Activated CD4-positive, CD25-positive, alpha-beta regulatory T cell treated with anti-CD3 and anti-CD28 coated beads, Interleukin-2, amount 50 U/mL, for 16 hours (primary cell): ENCODE measurements at regions not wholly inside any gene's neighbourhood (a gene's known extent, or its start where the extent isn't known, plus 50 kb on each side); places are given as distances from the start of the nearest gene placed in this dataset.

Source experiments
- DNase-seq: peaks from one replicate; pipeline ENCODE4 v3.0.0-alpha.2; 2020; ENCODE audit warnings: low read depth, low spot score

DNA sequence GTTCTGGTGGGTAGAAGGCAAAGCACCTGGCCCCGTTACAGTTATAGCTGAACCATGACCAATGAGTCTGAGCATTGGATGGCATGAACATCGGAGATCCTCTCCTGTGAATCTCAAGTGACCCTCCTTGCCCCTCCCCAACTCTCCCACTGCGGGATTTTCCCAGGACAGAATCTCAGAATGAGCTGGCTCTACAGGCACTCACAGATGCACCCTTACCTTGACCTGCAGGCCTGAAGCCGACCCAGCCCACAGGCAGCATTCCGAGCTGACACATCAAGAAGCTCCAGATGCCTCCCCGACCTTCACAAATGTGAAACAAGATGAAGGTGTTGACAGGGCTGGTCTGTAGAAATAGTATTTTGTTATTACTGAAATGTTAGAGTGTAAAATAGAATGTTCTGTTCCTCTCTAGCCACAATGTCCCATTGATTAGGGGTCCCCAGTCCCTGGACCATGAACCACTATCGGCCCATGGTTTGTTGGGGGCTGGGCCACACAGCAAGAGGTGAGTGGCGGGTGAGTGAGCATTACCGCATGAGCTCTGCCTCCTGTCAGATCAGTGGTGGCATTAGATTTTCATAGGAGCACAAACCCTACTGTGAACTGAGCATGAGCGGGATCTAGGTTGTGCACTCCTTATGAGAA is 263.4 kb downstream of the AUH start:
- no peak for DNase-seq

DNA sequence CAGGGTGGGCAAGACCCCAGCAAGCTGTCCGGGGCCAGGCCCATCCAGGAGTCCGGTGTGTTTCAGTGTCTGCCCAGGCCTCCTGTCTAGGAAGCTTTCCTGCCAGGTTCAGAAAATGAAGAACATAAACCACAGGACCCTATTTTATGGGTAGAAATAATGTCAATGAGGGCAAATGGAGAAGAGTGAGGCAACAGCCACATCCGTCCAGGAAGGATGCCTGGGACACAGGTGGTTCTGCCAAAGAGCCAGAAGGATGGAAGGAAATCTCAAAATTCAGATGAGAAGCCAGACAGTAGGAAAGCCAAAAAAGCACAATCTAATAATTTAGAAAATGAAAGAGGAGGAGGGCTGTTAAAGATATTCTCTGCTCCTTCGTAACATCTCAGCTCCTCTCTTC is 262.3 kb downstream of the AUH start:
- no peak for DNase-seq

DNA sequence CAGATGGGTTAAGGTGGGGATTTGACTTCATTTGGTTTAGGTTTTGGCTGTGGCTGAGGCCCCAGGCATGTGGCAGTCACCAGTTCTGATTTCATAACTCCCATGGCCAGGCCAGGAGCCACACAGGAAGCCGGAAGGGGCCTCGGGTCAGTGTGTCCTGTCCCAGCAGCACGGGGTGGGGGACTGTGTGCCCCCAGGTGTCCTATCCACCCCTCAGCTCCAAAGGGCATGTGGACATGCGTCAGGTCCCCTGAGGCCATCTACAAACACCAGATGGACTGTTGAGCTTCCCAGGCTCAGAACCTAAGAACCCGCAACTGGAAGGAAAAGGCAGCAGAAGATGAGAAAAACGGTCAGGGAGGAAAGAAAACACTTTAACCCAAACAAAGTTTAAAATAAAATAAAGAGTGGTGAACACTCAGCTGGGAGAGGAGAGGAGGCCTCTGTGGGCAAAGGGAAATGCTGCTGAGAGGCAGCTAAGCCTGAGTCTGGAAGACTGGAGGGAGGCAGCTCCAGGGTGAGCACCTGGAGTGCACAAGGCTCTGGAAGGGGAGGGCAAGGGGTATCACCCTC is 260.8 kb downstream of the AUH start:
- DNase-seq, result no peak

DNA sequence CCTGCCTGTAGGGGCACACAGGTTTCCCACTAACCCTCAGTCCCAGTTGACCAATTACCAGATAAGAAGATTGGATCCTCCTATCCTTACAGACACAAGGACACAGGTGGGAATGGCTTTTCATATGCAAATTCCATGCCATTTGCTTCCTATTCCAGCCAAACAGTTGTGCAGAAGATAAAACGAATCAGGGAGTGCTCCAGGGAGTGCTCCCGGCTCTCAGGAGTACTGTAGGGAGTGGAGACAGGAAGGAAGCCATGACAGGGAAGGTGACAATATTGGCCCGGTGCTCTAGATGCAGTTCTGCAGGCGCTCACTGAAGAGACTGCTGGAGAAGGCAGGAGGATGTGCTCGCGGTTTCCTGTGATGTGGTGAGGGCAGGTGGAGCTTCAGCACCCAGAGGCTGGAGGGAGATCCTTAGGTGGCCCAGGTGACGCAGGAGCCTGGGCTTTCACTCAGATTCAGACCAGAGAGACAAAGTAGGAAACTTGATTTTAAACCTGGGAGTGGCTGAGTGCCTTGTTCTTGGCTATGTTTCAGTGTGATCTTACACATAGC is 260.0 kb downstream of the AUH start:
- peak; percentile 29 for DNase-seq

DNA sequence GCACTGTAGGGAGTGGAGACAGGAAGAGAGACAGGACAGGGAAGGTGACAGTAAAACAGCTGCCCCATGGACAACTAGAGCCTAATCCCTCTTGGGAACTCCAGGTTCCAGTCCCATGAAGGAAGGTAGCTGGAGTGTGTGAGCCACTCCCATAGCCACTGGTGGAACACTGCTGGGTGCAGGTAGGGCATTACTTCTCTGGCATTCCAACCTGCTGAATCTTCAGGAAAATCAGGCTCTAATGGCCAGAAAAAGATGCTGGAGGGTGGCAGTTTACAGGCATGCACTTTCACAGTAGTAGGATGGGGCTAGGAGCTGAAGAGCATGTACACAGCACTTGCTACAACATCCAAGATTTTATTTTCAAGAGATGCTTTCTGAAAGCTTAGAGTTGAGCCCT is 259.4 kb downstream of the AUH start:
- DNase-seq, result no peak

DNA sequence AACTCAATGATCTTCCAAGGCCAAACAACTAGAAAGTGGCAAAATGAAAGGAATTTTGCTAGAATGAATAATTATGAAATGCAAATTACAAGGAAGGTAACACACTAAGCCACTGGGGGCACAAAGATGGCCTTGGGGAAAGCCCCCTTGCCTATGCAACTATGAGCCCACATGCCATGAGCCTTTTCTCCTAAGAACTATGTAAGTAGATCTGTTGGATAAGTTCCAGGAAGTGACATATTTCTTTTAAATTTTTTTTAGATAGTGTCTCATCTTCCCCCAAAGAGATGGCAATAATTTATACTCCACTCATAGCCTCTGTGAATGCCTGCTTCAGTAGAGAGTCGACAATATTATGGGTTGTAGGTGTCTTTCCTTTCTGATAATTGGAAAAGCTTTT is 257.8 kb downstream of the AUH start:
- no peak for DNase-seq

DNA sequence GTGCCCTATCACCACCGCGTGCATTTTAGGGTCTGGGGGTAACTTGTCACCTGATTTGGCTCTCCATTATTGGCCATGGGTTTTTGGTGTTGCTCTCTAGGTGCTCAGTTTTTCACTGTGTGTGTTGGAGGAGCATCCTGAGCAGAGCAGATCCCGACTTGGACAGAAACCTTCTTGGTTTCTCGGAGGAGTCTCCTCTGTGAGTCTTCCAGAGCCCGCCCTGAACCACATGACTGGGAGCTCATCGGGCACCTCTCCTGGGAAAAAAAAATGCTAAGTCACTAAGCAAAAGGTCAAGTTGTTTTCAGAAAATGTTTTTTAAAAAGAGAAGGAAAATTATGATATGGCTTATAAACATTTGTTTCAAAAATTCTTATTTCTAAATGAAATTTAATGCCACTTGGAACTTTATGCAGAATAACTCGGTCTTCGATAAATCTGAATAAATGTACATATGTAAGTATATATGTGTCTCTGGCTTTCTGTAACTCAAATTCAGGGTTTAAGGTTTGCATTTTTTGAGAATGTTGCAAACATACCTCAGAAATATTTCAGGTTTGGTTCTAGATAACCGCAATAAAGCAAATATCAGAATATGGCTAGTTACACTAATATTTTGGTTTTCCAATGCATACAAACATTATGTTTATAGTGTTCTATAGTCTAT is 255.2 kb downstream of the AUH start:
- no peak for DNase-seq

DNA sequence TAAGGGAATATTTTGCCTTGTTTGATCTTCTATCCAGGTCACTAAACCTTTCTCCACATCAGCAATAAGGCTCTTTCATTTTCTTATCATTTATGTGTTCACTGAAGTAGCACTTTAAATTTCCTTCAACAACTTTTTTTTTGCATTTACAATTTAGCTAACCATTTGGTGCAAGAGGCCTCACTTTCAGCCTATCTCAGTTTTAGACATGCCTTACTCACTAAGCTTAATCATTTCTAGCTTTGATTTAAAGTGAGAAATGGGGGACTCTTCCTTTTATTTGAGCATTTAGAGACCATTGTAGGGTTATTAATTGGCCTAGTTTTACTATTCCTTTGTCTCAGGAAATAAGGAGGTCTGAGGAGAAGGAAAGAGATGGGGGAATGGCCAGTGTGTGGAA is 250.5 kb downstream of the AUH start:
- DNase-seq, result no peak

DNA sequence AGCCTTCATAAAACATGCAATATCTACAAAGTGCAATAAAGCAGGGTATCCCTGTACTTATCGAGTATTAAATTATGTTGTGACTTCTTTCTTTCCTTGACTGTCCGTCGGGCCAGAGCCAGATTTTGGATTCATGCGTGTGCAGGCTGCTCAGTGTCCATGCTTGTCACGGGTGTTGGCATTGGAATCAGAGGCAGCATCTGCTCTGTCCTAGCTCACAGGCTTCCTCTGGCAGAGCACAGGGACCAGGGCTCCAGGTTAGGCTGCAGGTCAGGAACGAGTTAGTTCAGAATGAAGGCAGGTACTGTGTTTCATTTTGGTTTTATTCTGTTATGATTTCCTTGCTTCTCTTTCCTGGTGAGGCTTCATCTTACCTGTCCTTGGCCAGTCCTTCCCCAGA is 249.8 kb downstream of the AUH start:
- no peak for DNase-seq

DNA sequence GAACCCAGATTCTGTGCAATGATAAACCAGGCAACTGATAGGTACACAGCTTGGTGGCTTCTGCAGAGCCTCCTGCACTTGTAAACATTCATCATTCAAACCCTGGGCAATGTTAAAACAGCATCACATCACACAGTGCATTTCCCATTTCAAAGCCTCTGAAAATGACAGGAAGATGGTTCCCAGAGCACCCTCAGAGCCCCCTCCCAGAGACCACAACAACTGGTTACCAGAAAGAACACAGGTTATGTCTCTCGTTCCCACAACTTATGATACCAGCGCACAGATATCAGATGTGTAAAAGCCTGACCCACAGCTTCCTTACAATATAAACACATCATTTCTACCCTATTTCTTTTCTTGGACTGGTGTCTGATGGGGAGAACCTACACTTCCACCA is 248.7 kb downstream of the AUH start:
- DNase-seq, result no peak

DNA sequence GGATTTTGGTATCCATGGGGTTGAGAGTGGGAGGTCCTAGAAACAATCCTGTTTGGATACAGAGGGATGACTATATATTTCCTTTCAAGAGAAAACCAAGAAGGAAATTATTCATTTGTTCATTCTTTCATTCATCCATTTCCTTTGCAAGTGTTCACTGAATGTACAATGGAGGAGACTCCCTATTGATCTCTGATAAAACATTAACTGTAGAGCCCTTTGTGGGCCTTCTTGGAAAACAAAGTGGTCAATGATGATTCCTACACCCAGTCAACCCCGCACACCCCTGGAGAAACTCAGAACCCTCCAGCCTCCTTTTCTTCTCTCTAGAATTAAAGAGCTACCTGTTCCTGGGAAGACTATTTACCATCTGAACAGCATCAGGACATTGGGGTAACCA is 247.3 kb downstream of the AUH start:
- no peak for DNase-seq

DNA sequence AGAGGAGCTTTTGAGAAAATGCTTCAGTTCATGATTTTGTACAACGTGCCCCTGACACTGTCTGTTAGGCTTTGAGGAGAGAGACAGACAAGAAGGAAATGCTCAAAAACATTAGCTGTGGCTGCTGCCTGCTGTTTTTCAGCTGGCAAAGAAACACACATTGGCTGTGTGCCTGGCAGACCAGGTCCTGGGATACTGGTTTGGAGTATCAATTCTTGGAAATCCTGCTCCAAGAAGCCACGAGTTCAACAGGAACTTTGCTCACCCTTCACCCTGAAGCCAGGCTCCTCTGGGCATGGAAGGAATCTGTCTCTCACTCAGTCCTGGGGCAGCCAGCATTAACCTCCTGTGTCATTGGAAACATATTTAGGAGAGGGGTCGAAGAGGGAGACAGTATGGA is 245.5 kb downstream of the AUH start:
- no peak for DNase-seq

DNA sequence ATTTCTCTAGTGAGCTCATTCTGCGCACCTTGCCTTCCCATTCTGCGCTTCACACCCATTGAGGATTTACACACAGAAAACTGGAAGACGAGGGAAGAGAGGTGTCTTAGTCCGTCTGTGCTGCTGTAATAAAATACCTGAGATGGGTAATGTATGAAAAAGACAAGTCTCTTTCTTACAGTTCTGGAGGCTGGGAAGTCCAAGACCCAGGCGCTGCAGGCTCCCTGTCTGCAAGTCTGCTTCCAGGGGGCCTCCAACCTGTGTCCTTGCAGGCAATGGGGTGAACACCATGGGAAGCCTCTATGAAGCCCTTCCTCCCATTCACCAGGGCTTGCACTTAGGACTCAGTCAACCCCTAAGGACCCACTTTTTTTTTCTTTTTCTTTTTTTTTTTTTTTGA is 245.0 kb downstream of the AUH start:
- no peak for DNase-seq

DNA sequence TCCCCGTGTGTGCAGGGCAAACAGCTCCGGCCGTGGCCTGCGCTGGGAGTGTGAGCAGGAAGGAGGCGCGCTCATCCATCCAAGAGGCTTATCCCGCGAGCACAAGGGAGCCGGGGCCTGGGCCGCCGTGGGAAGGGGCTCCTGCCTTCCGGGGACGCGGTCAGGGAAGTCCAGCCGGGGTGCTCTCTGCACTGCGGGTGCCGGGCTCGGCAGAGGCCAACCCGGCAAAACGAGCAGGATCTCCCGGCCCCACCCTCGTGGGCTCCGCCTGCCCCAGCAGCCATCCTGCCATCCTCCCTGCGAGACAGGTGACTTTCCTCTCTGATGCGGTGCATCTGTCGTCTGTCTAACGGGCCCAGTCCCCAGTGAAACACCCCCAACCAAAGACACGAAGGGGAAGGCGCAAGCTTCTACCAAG is 244.2 kb downstream of the AUH start:
- no peak for DNase-seq

DNA sequence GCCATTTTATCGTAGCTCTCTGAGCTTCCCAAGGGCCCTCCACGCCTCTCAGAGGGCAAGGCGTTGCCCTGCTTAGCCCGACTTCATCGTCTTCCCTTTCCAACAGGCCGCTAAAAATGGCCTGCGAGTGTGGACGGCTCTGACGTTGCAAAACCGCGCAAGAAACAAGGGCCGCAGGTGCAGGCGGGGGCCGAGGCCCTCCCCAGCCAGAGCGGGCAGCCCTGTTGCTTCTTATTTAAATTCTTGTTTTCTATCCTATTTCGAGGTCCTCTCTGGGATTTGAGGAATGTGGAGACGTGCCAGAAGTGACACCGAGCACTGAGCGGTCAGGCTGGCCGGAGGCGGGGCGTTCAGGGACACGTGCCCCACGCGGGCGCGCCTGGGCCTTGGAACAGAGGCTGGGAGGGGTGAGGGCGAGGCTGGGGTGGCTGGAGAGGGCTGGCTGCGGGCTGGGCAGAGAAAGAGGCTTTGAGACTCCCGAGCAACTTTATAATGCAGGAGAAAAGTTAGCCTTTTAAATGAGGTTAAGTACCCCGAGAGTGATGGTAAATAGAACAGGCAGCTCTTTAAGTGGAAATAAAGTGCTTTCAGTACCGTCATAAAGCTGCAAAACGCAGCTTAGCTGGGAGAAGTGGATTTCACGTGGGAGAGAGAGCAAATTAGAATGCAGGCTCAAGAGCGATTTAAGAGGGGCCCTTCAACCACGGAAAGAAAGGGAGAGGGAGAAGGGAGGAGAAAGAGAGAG is 243.6 kb downstream of the AUH start:
- DNase-seq, result no peak

DNA sequence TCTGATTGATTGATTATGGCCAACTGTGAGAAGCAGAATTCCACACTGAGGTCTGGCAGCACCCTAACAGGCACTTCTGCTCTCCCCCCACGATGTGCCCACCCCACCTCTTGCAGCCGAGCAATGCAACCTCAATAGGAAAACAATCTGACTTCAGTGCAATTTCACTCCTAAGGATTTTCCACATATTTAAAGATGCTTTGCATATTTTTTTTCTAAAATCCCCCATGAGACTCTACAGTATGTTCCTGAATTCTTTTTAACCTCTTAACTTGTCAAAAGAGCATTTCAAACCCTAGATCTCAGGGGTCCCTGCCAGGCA is 243.1 kb downstream of the AUH start:
- no peak for DNase-seq

DNA sequence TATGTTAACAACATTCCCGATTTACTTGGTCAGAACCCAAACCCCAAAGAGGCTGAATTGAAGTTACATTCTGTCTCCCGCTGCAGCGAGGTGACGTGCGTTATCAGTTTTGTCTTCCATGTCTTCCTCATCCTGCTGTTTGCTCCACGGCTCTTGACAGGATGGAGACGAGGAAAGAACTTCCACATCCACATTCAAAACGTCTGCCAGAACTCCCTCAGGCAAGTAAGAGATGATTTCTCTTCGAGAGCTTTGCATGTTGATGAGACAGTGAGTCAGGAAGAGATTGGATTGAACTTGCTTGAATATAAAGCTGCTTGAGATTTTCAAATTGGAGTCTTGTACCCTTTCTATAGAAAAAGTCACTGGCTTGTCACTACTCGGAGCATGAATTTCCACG is 242.6 kb downstream of the AUH start:
- DNase-seq, result no peak

DNA sequence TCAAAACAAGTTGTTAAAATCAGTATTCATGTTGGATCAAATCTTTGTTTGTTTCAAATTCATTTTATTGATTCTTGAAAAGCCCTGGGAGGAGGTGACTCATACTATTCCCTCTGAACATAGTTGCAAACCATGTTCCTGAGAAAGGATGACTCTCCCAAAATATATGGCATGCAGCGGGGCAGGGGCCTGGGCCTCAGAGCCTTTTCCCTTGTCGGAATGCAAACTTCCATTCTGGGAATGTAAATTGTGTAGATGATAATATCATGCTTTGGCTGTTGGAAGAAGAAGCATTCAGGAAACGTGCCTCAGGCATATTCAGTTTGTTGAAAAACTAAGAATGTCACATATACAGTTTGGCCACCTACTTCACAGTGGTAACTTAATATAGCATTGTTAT is 242.0 kb downstream of the AUH start:
- DNase-seq, result no peak

DNA sequence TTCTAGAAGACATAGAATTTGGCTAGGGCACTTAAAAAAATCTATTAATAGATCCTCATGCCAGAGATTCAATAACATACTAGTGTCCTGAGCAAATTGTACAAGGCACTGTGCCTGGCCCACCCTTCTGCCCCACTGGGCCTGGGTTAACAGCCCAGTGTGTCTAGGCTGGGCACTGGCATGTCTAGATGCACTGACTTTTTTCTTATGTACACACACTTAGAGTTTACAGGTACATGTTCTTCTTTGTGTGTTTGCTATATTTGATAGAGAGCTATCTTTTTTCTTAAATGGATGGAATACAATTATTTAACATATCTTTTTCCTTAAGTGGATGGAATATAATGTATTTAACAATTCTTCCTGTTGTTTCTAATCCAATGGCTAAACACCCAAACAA is 241.5 kb downstream of the AUH start:
- no peak for DNase-seq

DNA sequence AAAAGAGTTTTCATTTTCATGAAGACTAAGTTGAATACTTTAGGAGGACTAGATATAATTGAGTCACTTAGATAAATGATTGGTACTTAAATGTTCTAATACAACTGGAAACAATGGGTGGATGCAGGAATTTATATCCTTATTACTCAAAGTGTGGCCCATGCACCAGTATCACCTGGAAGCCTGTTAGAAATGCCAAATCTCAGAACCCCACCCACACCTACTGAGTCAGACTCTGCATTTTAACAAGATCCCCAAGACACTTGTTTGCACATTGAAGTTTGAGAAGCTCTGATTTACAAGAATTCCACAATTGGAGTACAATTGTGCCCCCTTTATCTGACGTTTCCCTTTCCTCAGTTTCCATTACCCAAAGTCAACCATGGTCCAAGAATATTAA is 239.0 kb downstream of the AUH start:
- no peak for DNase-seq

DNA sequence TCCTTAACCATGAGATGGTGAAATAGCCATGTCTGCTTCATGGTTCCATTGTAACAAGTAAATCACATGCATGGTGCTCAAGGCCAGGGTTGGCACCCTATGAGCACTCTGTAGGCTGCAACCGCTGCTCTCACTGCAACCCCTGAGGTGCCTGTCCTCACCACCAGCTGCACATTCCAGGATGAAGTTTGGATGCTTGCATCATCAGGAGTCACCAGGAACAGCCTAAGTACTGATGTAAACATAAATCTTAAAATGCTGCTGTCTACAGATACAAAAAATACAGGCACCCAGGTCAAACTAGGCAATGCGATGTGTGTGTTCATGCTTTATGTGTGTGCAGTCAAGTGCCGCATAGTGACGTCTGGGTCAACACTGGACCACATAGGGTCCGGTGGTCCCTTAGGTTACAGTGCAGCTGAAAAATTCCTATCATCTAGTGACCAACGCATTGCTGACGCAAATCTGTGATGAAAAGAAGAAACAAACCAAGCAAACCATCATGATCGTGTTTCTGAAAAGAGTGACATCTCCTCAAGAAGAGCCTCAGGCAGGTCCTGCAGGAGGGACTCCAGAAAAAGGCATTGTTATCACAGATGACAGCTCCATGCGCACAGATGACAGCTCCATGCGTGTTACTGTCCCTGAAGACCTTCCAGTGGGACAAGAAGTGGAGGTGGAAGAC is 234.8 kb downstream of the AUH start:
- DNase-seq, result no peak

DNA sequence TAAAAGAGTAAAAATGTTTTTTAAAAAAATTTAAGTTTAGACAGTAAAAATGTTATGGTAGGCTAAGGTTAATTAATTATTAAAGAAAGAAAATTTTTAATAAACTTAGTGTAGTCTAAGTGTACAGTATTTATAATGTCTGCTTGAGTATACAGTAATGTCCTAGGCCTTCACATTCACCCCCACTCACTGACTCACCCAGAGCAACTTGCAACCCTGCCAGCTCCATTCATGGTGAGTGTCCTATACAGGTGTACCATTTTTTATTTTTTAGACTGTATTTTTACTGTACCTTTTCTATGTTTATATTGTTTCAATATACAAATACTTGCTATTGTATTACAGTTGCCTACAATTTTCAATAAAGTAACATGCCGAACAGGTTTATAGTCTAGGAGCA is 234.1 kb downstream of the AUH start:
- DNase-seq, result no peak
